SH-SY5Y (cell line): ENCODE measurements at regions not wholly inside any gene's neighbourhood (a gene's known extent, or its start where the extent isn't known, plus 50 kb on each side); places are given as distances from the start of the nearest gene placed in this dataset.

Source experiments
- GATA2 ChIP-seq: IDR thresholded peaks from 2 replicates; pipeline ENCODE4 v1.6.1; 2011; ENCODE audit warnings: mild to moderate bottlenecking, low read depth, low read length
- GATA3 ChIP-seq: IDR thresholded peaks from 2 replicates; pipeline ENCODE4 v1.6.1; 2011; ENCODE audit warnings: low read depth, mild to moderate bottlenecking, low read length, moderate library complexity

DNA sequence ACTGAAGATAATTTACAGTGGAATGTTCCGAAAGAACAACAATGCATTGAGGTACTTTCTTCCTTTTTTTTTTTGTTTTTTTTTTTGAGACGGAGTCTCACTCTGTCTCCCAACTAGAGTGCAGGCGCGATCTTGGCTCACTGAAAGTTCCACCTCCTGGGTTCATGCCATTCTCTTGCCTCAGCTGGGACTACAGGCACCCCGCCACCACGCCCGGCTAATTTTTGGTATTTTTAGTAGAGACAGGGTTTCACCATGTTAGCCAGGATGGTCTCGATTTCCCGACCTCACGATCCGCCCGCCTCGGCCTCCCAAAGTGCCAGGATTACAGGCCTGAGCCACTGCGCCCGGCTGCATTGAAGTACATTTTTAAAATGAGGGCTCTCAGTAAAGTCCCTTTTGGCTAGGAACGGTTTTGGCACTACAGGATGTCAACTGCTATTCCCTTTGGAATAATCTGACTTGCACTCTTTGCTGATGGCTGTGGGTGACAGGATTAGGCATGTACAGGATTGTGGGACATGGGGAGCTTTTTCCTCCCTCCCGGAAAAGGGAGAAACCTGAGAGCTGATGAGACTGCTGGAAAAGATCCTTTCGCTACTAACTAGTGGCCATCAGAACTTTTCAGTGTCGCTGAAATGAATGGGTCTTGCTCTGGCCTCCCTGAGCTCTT, 56.9 kb upstream of the EDEM3 start:
- no peak for TF ChIP-seq GATA2
- TF ChIP-seq GATA3: no peak
